NT2/D1 (cell line): ENCODE measurements at regions not wholly inside any gene's neighbourhood (a gene's known extent, or its start where the extent isn't known, plus 50 kb on each side); places are given as distances from the start of the nearest gene placed in this dataset.

Source experiments
- SUZ12 ChIP-seq: IDR thresholded peaks from 2 replicates; pipeline ENCODE4 v1.6.1; 2011; ENCODE audit not compliant: insufficient read length, insufficient read depth; ENCODE audit errors: extremely low read depth
- YY1 ChIP-seq: IDR thresholded peaks from 2 replicates; pipeline ENCODE4 v1.6.1; 2011; ENCODE audit not compliant: insufficient read length, insufficient read depth
- ZNF274 ChIP-seq: IDR thresholded peaks from 2 replicates; pipeline ENCODE4 v1.6.1; 2011; ENCODE audit warnings: mild to moderate bottlenecking, low read depth, low read length

GRCh38 chr2:15115776-15116175 lies 445.4 kb downstream of the NBAS start:
- no peak for TF ChIP-seq SUZ12
- TF ChIP-seq ZNF274: no peak
- no peak for TF ChIP-seq YY1
